Lung (tissue), 11 donors: ENCODE measurements at regions not wholly inside any gene's neighbourhood (a gene's known extent, or its start where the extent isn't known, plus 50 kb on each side); places are given as distances from the start of the nearest gene placed in this dataset.
A peak's percentile ranks its signal among the peaks of the same experiment; 100 is the strongest.

Experiments used
- ATAC-seq: fragments of 200-7000 bp; cut with Tn5 transposase; one replicate; pipeline ENCODE4 v1.9.1; 2020; ENCODE audit warnings: moderate number of reproducible peaks; ENCODE audit not compliant: insufficient read depth, low FRiP score
- DNase-seq, 3 donors: peaks; one replicate each; pipeline ENCODE4 v3.0.0-alpha.2; 2013 to 2017
- H3K27ac ChIP-seq, 2 donors: one replicate each; pipeline ENCODE4 v1.5.1; 2013; ENCODE audit warnings: mild to moderate bottlenecking in 2 of 2, moderate library complexity in 2 of 2, control low read depth in 1 of 2, inconsistent platforms in 1 of 2, low read depth in 1 of 2, low read length in 1 of 2
- H3K27me3 ChIP-seq, 3 donors: one replicate each; pipeline ENCODE4 v1.5.1; 2013; ENCODE audit warnings: low read length in 2 of 3; ENCODE audit not compliant: control insufficient read depth in 3 of 3, insufficient read depth in 3 of 3
- H3K36me3 ChIP-seq, 4 donors: one replicate each; pipeline ENCODE4 v1.5.1; 2013; ENCODE audit warnings: low read length in 4 of 4, mild to moderate bottlenecking in 1 of 4, moderate library complexity in 1 of 4; ENCODE audit not compliant: control insufficient read depth in 4 of 4, insufficient read depth in 4 of 4
- H3K4me1 ChIP-seq, 5 donors: one replicate each; pipeline ENCODE4 v1.5.1; 2013; ENCODE audit warnings: low read length in 5 of 5, mild to moderate bottlenecking in 2 of 5, moderate library complexity in 1 of 5; ENCODE audit not compliant: control insufficient read depth in 5 of 5, insufficient read depth in 5 of 5
- H3K4me3 ChIP-seq: one replicate; pipeline ENCODE4 v1.5.1; 2013; ENCODE audit warnings: mild to moderate bottlenecking, control low read depth, moderate library complexity
- H3K9ac ChIP-seq, 2 donors: one replicate each; pipeline ENCODE4 v1.5.1; 2013; ENCODE audit warnings: low read length in 2 of 2, control low read depth in 1 of 2; ENCODE audit not compliant: insufficient read depth in 1 of 2
- H3K9me3 ChIP-seq, 4 donors: one replicate each; pipeline ENCODE4 v1.5.1; 2013; ENCODE audit warnings: low read length in 3 of 4, mild to moderate bottlenecking in 1 of 4, moderate library complexity in 1 of 4; ENCODE audit not compliant: control insufficient read depth in 4 of 4, insufficient read depth in 3 of 4
- CTCF ChIP-seq: IDR thresholded peaks from 2 replicates; pipeline ENCODE4 v1.5.1; 2012; ENCODE audit warnings: mild to moderate bottlenecking; ENCODE audit errors: control extremely low read depth, extremely low read depth
- WGBS, 2 donors: extraction: QIAGEN DNeasy Blood & Tissue Kit; methylation state at CpG; one replicate each; pipeline ENCODE4 v1.1.7; 2013; 5-methylcytosine and 5-hydroxymethylcytosine counted together
- donor health status: control.
- donor health status: control.
- donor health status: Bipolar disorder and iron deficiency.
- donor health status: healthy.
- donor health status: DM: yes; HTN: yes; CAD: no.

- no peak for ATAC-seq
Measured at GRCh38 chr18:75121266-75121665, 87.7 kb downstream of the PTGR3 start.

GRCh38 chr18:75120521-75120920 is 88.4 kb downstream of the PTGR3 start:
- ATAC-seq (no peak), DNase-seq (no peak)
- no peak overlapping the region for H3K27ac ChIP-seq
- peaks cover 0 to 2% (median 0%) of the 10 kb centered on the region in 3 donors for H3K27me3 ChIP-seq
- no peak overlapping the region for H3K9ac ChIP-seq
- H3K4me1 ChIP-seq = no peaks in the 10 kb centered on the region
- no peak for TF ChIP-seq CTCF
- WGBS, 2 donors = 88 to 91% methylated on average over 13 of the region's 13 CpGs
- peaks cover 0 to 5% (median 2%) of the 10 kb centered on the region in 4 donors for H3K9me3 ChIP-seq
- H3K36me3 ChIP-seq = no peaks in the 10 kb centered on the region
- H3K4me3 ChIP-seq = no peak overlapping the region

More at GRCh38 chr18:75121266-75121665, 87.7 kb downstream of the PTGR3 start:
- DNase-seq = peak in 1 of 3 donors; percentile 2
- Histone ChIP-seq H3K9ac (no peak overlapping the region), H3K36me3 (no peaks in the 10 kb centered on the region), H3K27ac (no peak overlapping the region), H3K9me3 (peaks cover 0 to 5% (median 2%) of the 10 kb centered on the region in 4 donors), H3K4me1 (no peaks in the 10 kb centered on the region), H3K4me3 (no peak overlapping the region), H3K27me3 (peaks cover 0 to 2% (median 0%) of the 10 kb centered on the region in 3 donors)
- WGBS, 2 donors = 82 to 86% methylated on average over 3 of the region's 3 CpGs
- TF ChIP-seq CTCF = no peak

GRCh38 chr18:75116809-75117208 is 92.1 kb downstream of the PTGR3 start:
- DNase-seq (peak in 1 of 3 donors; percentile 5), ATAC-seq (no peak)
- peaks cover 0 to 8% (median 2%) of the 10 kb centered on the region in 4 donors for H3K9me3 ChIP-seq
- no peak overlapping the region for H3K27ac ChIP-seq
- H3K4me1 ChIP-seq = no peaks in the 10 kb centered on the region
- no peak overlapping the region for H3K9ac ChIP-seq
- TF ChIP-seq CTCF = no peak
- H3K4me3 ChIP-seq = no peak overlapping the region
- WGBS, 2 donors = 96 to 100% methylated on average over 5 of the region's 5 CpGs
- H3K36me3 ChIP-seq = no peaks in the 10 kb centered on the region
- peaks cover 0 to 2% (median 0%) of the 10 kb centered on the region in 3 donors for H3K27me3 ChIP-seq

GRCh38 chr18:75116165-75116564 is 92.8 kb downstream of the PTGR3 start:
- WGBS, 2 donors = 67 to 74% methylated on average over 7 of the region's 7 CpGs
- Histone ChIP-seq H3K9me3 (peaks cover 0 to 8% (median 2%) of the 10 kb centered on the region in 4 donors), H3K4me3 (no peak overlapping the region), H3K27ac (no peak overlapping the region), H3K9ac (no peak overlapping the region), H3K36me3 (no peaks in the 10 kb centered on the region), H3K4me1 (no peaks in the 10 kb centered on the region), H3K27me3 (peaks cover 0 to 2% (median 0%) of the 10 kb centered on the region in 3 donors)
- DNase-seq = peak in 1 of 3 donors; percentile 7
- no peak for ATAC-seq
- TF ChIP-seq CTCF = no peak
